Keratinocyte (primary cell): ENCODE measurements at regions not wholly inside any gene's neighbourhood (a gene's known extent, or its start where the extent isn't known, plus 50 kb on each side); places are given as distances from the start of the nearest gene placed in this dataset.

ENCODE experiments used
- EZH2 ChIP-seq: IDR thresholded peaks from one replicate; pipeline ENCODE4 v1.6.1; 2012; ENCODE audit warnings: inconsistent platforms, mild to moderate bottlenecking, low read length, moderate library complexity
- TF ChIP-seq, protein P1 (sequence below), 3 experiments: IDR thresholded peaks in 1 of 3; conservative IDR thresholded peaks in 1 of 3; optimal IDR thresholded peaks in 1 of 3; 2 replicates in 2 of 3; 3 replicates in 1 of 3; pipeline versions ENCODE3 to v1.5.1; 2011; ENCODE audit warnings: low read length in 3 of 3, mild to moderate bottlenecking in 3 of 3, moderate library complexity in 2 of 3, control low read depth in 1 of 3, inconsistent platforms in 1 of 3; ENCODE audit not compliant: insufficient read depth in 2 of 3; ENCODE audit errors: extremely low read depth in 1 of 3

DNA sequence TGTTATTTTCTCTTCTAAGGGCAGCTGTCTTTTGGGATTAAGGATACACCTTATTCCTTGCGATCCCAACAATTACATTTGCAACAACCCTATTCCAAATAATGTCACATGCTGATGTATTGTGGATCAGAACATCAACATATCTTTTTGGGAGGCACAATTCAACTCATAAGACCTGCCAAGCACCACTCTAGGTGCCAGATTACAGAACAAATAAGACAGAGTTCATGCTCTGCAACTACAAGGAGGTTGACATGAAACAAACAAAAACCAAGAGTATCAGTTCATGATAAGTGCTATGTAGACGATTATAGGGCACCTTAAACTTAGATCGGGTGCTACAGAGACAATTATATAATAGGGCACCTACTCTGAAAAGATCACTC lies 203.2 kb upstream of the SGK1 start:
- TF ChIP-seq, protein P1, sequence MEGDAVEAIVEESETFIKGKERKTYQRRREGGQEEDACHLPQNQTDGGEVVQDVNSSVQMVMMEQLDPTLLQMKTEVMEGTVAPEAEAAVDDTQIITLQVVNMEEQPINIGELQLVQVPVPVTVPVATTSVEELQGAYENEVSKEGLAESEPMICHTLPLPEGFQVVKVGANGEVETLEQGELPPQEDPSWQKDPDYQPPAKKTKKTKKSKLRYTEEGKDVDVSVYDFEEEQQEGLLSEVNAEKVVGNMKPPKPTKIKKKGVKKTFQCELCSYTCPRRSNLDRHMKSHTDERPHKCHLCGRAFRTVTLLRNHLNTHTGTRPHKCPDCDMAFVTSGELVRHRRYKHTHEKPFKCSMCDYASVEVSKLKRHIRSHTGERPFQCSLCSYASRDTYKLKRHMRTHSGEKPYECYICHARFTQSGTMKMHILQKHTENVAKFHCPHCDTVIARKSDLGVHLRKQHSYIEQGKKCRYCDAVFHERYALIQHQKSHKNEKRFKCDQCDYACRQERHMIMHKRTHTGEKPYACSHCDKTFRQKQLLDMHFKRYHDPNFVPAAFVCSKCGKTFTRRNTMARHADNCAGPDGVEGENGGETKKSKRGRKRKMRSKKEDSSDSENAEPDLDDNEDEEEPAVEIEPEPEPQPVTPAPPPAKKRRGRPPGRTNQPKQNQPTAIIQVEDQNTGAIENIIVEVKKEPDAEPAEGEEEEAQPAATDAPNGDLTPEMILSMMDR (optimal IDR thresholded peaks at IDR 0.05 in 1 of 3, IDR thresholded peaks at IDR 0.05 in 1 of 3, conservative IDR thresholded peaks at IDR 0.05 in 1 of 3; ENCODE audit: extremely low read depth in 1 of 3, insufficient read depth in 2 of 3, low read length in 3 of 3): no peak
- no peak for TF ChIP-seq EZH2
